DND-41 (cell line): ENCODE measurements at regions not wholly inside any gene's neighbourhood (a gene's known extent, or its start where the extent isn't known, plus 50 kb on each side); places are given as distances from the start of the nearest gene placed in this dataset.

Experiments used
- CTCF ChIP-seq: IDR thresholded peaks from 2 replicates; pipeline ENCODE4 v1.5.1; 2012; ENCODE audit warnings: borderline replicate concordance, low read length, moderate library complexity, mild to moderate bottlenecking; ENCODE audit not compliant: poor library complexity, severe bottlenecking; ENCODE audit errors: extremely low read depth
- EZH2 ChIP-seq: IDR thresholded peaks from 3 replicates; pipeline ENCODE4 v1.6.1; 2012; ENCODE audit warnings: borderline replicate concordance, low read depth, mild to moderate bottlenecking, moderate library complexity, low read length, inconsistent platforms; ENCODE audit not compliant: severe bottlenecking

DNA sequence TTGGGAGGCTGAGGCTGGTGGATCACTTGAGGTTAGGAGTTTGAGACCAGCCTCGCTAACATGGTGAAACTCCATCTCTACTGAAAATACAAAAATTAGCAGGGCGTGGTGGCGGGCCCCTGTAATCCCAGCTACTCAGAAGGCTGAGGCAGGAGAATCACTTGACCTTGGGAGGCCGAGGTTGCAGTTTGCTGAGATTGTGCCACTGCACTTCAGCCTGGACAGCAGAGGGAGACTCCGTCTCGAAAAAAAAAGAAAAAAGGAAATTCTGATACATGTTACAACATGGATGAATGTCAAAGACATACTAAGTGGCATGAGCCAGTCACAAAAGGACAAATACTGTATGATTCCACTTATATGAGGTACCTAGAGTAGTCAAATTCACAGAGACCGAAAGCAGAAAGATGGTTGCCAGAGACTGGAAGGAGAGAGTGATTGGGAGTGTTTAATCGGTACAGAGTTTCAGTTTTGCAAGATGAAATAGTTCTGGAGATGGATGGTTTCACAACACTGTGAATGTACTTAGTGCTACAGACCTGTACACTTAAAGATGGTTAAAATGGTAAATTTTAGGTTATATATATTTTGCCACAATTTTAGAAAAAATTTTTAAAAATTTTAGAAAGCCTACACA is 92.3 kb downstream of the BLID start:
- TF ChIP-seq CTCF (no peak), EZH2 (no peak)
